NCI-H1436 treated with DMSO at 0.1 percent for 48 hours (cell line): ENCODE measurements at regions not wholly inside any gene's neighbourhood (a gene's known extent, or its start where the extent isn't known, plus 50 kb on each side); places are given as distances from the start of the nearest gene placed in this dataset.

Experiments used
- DNase-seq: peaks from one replicate; lab custom pipeline; 2025; lab: John Stamatoyannopoulos, UW

DNA sequence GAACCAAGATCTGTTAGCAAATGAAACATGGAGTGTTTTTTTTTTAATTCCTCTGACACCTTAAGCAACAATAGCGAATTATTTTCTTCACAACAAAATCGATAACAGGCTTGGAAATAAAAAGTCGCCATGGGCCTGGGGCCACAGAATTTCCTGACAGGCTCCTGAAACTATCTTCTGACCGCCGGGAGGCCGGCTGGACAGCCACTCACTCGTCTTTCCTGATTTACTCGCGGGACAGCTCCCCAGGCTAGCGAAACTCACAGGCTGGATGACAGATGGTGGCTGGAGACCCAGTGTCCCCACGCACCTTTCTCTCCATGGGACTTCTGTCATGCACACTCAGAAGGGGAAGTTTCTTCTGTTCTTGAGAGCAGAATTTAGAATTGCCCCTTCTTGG, 143.3 kb upstream of the IRX2 start:
- no peak for DNase-seq

DNA sequence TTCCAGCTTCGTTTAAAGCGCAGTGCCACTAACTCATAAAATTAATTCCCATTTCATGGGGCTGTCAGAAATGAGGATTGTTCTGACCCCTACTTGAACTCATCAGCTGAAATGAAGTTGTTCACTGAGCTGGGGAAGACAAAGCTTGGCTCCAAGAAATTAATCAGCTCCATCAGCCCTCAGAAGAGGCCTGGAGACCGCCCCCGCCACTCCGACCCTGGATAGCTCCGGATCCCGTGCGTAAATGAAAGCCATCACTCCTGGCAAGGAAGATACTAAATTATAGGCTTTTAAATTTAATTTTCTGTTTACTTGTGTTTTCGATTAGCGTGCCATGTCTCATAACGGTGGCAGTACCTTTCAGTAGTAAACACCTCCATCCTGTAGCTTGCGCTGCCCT, 142.8 kb upstream of the IRX2 start:
- no peak for DNase-seq

DNA sequence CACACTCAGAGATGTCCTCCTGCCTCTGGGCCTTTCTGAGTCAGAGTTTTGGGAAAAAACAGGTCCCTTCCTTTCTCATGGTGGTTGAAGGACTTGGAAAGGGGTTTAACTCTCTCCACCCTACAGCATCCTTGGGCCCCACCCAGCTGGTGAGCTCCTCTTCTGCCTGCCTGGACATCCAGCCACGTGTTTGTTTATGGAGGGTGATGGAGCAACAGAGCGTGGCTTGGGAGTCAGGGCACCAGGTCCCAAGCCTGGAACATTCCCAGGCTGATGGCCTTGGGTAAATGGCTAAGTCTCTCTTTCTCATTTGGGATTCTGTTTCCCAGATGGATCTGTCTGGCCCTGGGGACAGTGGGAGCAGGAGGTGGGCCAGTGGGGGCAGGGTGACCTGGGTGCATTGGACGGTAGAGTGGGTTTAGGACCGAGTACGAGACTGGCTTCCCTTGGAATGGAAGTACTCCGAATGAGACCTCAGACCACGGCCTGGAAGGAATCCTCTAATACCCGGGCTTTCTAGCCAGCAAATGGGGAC, 141.1 kb upstream of the IRX2 start:
- DNase-seq, result no peak

DNA sequence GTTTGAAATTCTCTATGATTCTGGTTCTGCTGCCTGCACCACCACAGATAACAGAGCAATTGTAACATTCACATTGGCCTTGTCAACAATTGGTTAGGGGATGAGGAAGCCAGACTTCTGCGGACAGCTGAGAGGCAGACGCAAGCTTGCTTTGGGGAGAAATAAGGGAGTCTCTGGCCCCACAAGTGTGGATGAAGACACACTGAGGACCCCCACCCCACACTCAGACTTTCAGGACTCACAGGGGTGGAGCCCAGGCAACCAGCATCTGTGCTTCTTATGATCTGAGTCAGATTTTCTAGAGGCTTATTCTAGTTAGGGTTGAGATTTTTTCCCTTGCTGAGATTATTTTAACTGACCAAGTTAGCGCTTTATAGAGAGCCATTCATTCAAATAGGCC, 140.3 kb upstream of the IRX2 start:
- no peak for DNase-seq

DNA sequence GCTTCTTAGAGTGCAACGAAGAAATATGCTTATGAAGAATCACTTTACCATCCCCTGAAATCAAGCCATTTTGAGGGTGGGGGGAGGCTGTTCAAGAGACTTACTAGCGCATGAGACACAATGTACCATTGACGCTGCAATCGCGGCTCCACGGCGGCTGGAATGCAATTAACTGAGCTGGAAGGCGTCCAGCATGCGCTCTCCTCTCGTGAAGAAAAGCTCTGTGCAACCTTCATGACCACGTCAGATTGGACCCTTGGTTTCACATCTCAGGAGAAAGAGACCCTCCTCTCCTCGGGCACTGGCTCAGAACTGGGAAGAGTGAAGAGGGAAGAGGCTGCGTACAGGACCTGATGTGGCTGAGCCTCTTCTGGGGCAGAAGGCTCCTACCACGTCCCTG, 138.5 kb upstream of the IRX2 start:
- no peak for DNase-seq

DNA sequence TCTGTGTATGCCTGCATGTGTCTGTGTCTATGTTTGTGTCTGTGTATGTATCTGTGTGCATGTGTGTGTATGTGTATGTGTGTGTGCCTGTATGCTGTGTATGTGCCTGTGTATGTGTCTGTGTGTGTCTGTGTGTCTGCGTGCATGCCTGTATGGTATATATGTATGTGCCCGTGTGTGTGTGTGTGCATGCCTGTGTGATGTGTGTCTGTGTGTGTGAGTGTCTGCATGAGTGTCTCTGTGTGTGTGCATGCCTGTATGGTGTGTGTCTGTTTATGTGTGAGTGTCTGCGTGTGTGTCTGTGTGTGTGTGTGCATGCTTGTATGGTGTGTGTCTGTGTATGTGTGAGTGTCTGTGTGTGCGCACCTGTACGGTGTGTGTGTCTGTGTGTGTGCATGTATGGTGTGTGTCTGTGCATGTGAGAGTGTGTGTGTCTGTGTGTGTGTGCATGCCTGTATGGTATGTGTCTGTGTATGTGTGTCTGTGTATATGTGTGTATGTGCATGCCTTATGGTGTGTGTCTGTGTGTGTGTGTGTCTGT, 137.1 kb upstream of the IRX2 start:
- DNase-seq, result no peak

DNA sequence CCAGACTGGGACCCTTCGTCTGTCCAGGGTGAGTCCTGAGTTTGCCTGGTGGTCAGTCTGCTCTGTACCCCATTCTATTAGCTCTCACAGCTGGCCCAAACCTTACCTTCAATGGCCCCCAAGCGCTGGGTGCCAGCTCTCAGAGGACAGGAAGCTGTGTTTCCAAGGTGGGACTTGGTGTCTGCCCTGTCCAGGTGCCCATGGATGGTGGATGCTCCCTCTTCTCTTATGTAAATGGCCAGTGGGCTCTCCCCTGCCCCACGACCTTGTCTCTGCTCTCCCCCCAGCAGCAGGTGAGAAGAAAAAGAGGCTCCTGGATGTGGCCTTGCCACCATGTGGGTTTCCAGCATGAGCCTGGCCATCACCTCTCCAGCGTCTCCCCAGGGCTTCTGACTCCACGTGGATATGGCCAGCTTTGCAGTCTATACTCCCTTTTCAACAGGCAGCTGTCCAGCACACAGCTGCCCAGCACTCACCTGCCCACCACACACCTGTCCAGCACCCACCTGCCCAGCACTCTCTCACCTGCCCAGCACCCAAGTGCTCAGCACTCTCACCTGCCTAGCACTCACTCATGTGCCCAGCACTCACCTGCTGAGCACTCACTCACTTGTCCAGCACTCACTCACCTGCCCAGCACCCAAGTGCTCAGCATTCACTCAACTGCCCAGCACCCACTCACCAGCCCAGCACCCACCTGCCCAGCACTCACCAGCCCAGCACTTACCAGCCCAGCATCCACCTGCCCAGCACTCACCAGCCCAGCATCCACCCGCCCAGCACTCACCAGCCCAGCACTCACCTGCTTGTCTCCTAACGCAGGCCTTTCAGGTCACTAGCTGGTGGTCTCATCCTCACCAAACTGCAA, 136.2 kb upstream of the IRX2 start:
- no peak for DNase-seq

DNA sequence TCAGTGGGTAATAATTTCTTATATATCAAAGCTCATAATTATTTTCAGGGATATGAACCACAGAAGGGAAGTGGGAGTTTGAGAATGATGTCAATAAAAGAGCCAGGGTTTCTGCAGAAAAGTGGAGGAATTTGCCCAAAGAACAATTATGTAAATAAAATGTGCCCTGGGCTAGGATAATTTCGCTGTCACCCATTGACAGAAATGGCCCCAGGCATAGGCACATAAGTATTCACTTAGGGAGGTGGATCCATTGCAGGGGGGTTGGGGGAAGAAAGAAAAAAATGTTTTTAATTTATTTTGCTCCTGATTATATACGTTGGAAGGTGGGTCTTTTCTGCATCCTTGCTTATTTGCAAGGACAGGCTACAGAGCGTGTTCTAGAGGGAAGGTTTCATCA, 135.1 kb upstream of the IRX2 start:
- DNase-seq, result no peak

DNA sequence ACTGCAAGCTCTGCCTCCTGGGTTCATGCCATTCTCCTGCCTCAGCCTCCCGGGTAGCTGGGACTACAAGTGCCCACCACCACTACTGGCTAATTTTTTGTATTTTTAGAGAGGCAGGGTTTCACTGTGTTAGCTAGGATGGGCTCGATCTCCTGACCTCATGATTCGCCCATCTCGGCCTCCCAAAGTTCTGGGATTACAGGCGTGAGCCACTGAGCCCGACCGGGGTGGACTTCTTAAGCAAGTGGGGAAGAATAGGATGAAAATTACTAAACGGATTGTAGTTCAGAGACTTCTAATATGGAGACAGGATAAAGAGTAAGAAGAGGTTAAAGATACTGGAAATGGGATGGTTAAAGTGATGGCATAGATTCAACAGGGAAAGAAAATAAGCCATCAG, 132.3 kb upstream of the IRX2 start:
- no peak for DNase-seq

DNA sequence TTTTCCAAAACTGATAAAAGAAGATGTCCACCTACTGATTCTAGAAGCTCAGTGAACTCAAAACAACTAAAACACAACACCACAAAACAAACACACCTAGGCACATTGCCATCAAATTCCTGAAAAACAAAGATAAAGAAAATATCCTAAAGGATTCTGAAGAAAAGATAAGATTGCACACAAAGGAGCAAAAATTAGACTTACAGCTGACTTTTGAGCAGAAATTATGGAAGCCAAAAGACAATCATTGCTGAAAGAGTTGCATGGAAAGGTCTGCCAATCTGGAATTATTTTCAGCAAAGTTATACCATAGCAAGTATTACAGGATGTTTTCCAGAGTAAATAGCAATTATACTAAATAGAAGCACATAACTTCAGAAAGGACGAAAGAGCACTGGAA, 128.2 kb upstream of the IRX2 start:
- DNase-seq, result no peak

DNA sequence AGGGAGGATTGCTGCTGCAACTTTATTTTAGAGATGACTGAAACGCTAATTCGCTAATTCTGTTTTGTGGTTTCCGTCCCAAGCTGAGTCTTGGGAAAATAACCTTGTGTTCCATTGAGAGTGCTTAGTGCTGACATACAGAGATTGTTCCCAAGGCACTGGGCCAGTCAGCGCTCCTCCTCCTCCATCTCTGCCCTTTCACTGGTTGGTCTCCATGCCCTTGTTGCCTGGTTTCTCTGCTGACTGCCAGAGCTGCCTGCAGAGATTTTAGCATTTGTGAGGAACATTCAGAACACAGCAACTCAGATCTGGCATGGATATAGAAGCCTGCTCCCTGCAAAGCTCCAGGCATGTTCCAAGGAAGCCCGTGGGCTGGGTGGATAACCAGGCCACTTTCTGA, 126.0 kb upstream of the IRX2 start:
- no peak for DNase-seq

DNA sequence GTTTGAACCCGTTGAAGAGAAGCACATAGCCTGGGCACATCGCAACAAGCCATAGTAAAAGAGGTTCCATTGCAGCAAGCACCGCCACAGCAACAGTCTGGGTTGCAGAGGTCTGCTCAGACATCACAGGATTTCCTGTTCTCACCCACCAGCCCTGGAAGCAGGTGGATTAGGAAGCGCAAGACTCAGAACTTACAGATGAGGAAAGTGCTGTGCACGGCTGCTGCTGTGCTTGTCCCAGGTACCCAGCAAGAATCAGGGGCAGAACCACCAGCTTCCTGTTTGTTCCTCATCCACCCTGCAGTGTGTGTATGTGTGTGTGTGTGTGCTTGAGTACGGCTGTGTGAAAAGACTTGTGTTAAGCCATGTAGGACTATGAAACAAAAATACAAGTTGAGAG, 124.7 kb upstream of the IRX2 start:
- DNase-seq, result no peak

DNA sequence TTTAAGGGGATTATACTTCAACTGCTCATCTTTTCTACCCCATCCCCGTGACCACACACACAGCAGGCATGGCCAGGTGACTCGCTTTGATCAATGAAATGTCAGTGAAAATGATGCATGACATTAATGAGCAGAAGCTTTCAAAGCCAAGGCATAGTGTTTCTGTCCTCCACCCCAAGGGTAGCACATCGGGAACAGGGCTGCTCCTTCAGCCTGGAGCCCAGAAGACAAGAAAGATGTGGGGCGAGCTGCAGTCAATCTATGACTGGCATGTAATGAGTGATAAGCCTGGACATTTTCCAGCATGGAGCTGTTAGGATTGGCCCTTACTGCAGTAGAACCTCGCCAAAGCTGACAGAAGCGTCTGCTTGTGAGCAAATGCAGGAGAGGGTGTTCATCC, 122.6 kb upstream of the IRX2 start:
- DNase-seq, result no peak

DNA sequence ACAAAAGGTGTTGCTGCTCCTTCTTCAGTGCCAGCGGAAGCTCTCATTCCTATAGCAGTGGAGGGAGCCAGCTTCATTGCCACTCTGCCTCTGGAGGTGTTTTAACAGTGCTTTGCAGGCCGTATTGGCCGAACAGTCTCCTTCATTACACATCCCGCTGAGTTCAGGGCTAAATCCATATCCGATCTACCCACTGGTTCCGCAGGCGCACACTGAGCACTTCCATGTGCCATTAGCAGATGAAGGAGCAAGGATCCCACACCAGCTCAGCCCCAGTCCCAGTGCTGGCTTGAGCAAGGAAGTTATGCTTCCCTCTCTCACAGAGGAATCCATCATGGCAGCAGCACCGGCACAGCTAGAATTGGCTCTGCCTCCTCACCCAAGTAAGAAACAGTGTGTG, 121.2 kb upstream of the IRX2 start:
- DNase-seq, result no peak

DNA sequence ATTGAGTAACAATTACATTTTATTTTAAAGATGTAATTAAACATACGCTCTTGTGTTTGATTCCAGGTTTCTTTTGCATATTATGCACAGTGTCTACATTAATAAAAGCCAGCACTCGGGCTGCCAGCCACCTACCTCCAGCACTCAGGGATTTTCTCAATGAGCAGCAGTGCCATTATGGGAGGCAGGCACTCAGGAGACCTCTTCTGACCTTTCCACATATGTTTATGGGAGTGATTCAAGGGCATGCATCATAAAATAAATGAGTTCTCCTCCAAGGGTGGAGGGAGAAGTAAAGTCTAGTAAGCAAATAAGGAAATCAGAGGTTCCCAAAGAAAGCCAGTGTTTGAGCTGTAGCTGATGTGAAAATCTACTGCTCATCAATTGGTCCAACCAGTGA, 119.8 kb upstream of the IRX2 start:
- DNase-seq, result no peak

DNA sequence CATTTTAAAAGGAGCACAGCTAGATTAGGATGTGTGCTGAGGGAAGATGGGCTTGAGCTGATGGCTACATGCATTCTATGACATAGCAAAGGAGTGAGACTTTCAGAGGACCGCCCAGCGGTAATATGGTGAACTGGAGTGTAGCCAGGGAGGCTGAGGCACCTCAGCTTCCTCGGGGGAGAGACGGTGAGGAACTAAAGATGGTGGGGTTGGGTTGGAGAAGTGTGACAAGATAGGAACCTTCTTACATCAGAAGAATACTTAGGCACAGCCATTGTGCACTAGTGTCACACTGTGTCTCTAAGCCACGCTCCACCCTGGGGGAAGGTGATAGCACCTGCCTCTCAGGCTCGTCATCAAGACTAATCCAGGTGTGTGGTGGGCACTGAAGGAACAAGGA, 118.0 kb upstream of the IRX2 start:
- no peak for DNase-seq

DNA sequence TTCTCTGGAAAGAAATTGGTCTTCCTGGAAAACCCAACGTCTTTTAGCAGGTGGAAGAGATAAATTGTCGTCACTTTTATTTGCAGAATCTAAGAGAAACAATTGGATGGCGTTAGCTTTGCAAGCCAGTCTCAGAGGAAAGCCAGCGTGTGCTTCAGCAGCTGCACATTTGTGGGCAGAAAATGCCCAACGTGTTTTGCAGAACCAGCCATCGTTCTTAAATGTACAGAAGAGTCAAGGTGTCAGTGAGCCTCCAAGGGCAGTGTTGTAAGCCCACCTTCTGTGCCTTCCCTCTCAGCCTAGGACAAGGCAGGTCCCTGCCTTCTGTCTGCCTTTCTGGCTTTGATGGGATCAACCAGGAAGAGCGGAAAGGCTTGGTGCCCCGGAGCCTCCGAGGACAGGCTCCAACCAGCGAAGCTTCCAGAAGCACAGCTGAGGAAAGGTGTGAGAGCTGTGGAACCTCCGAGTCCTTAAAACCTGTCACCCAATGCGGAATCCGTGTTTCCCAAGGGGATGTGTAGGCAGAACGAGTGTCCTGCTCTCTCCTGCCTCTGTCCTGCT, 116.0 kb upstream of the IRX2 start:
- no peak for DNase-seq

DNA sequence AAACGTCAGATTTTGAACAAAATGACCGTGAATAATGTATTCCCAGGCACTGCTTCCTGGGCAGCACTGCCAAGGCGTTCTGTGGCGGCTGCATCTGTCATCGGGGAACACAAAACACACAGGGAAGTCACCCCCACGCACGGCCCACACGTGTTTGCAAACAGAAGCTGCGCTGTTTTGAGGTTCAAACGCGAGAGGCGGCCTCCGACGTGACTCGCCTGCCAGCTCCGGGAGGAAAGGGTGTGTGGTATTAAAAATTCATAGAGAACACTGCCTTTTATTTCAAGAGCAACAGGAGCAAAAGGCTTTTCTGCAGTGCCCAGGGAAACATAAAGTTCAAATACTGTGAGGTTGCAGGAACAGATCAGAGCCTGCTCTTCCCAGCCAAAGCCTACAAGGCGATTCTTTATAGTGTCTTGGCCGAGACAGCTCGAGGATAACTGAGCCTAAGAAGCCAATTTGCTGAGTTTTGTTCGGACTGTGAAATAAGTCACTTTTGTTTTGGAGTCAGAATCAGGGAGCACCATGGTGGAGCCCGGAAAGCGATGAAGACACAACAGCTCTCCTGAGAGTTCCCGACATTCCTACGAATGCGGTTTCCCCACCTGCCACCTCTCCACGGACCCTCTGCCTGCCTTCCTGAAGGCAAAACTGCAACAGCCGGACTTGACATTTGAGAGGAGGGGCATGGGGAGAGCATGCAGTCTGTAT, 115.3 kb upstream of the IRX2 start:
- no peak for DNase-seq

DNA sequence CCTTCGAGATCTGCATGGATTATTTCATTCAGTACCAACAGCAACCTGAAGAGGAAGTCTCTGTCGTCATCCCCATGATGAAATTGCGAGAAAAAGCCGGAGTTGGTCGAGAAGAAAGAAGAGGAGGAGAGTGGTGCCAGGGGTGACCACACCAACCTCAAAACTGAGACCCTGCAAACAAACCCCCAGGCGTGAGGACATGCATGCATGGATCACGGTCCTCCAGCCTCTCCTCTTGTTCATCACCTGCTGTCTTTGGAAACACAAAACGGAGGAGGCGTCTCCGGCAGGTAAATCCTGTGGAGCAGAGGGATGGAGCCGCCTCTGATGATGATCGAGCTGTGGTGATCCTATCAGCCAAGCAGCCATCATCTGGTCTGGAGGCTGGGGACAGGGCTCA, 114.4 kb upstream of the IRX2 start:
- DNase-seq, result no peak

DNA sequence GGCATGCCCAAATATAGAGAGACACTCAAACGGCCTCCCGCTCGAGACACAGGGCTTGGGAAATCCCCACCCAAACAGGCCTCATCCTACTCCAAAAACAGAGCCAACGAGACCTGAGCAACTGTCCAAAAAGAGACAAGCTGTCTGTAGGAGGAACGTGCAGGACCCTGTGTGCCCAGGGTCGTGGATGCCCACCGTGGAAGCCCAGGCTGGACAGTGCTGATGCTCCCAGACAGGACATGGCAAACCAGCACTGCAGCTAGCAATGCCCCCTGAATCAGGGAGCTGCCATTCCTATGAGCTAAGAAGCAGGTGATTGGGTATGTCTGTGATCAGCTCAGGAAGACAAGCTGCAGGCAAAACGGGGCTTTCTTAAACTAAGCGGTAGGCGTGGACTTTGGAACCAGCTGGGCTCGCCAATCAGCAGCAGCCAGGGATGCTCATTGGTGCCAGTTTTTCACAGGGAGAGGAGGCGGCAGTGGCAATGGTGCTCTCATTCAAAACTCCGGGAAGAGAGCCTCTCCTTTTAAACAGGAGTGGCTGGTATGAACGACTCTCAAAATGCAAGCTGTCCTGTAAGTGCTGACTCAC, 113.1 kb upstream of the IRX2 start:
- DNase-seq, result no peak

DNA sequence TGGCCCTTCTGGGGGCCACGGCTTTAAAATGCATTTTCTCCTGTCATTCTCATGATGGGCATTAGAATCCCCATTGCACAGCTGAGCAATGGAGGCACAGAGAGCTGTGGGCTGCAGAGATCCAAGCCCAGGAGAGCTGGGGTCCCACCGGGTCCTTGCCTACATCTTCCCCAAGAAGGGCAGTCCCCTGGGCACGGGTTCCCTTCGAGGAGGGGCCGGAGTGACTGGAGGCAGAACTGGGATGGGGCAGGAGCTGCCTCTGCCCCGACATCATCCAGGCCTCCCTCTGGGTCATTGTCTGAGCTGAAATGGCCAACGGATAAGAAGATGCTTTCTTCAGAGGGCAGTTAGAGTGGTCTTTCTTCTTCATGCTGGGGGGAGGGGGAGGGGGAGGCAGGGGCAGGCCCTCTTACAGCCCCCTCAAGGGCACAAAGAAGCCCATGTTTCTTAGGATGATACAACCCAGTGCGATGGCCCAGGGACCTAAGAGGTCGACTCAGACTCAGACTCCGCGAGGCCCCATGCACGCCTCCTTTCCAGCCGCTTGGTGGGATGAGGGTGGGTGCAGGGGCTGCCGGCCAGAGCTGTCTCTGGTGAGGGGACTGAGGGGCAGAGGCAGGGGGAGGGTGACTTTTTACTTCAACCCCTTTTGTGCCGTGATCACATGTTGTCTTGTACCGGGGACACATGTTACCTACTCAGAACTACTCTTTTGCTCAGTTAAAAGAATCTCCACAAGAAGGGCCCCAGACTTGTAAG, 112.4 kb upstream of the IRX2 start:
- no peak for DNase-seq

DNA sequence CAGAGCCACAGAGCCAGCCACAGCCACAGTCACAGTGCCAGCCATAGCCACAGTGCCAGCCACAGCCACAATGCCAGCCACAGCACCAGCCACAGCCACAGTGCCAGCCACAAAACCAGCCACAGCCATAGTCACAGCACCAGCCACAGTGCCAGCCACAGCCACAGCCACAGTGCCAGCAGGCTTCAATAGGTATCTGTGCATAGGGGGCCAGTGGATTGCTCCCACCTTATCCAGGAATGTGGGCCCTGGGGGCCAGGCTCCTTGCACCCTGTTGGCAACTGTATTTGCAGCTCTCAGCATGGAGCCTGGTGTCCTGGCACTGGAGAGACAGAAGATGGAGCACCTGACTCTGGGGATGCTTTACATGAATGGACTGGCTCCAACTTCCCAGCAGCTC, 111.7 kb upstream of the IRX2 start:
- DNase-seq, result no peak
